A549 (cell line): ENCODE measurements at regions not wholly inside any gene's neighbourhood (a gene's known extent, or its start where the extent isn't known, plus 50 kb on each side); places are given as distances from the start of the nearest gene placed in this dataset.

Source experiments
- ATAC-seq, 2 experiments: fragments of 200-7000 bp in 1 of 2; fragments of >200 bp in 1 of 2; cut with Nextera tagmentation in 1 of 2; cut with Tn5 transposase in 1 of 2; 3 replicates each; pipeline versions ENCODE4 v1.8.0 to v1.9.1; 2018 to 2020; ENCODE audit warnings: mild to moderate bottlenecking in 1 of 2, moderate library complexity in 1 of 2
- CTCF ChIA-PET: fragments of 300-600 bp; sonication (Branson Sonifier 250); formaldehyde crosslinking; extraction: SDS; loops from one replicate; lab custom pipeline; 2021; ENCODE audit warnings: antibody characterized with exemption, inconsistent platforms; lab: Yijun Ruan, JAX
- POLR2A ChIA-PET: fragments of 350-600 bp; formaldehyde crosslinking; extraction: SDS; loops from one replicate; lab custom pipeline; 2021; ENCODE audit warnings: antibody characterized with exemption, inconsistent platforms; lab: Yijun Ruan, JAX
- DNase-seq, 2 experiments: peaks; one replicate each; pipeline versions ENCODE4 v3.0.0 to v3.0.0-alpha.2; 2011 to 2016; ENCODE audit warnings: low read depth in 1 of 2, low spot score in 1 of 2
- FAIRE-seq: peaks from 2 replicates; lab custom pipeline; 2011; peaks lifted over from hg19 to GRCh38; lab: Jason Lieb, UNC
- H3K27ac ChIP-seq, 2 experiments: fragments of >200 bp; sonication (Bioruptor Twin); formaldehyde crosslinking; 3 replicates each; pipeline ENCODE4 v1.5.1; 2016 to 2017
- H3K4me1 ChIP-seq: fragments of >200 bp; sonication (Bioruptor Twin); formaldehyde crosslinking; 3 replicates; pipeline ENCODE4 v1.6.1; 2016
- H3K4me2 ChIP-seq: fragments of >200 bp; sonication (Bioruptor Twin); formaldehyde crosslinking; 3 replicates; pipeline ENCODE4 v1.6.1; 2016
- H3K4me3 ChIP-seq: fragments of >200 bp; sonication (Bioruptor Twin); formaldehyde crosslinking; 3 replicates; pipeline ENCODE4 v1.5.1; 2016
- H3K9me3 ChIP-seq: fragments of >200 bp; sonication (Bioruptor Twin); formaldehyde crosslinking; 3 replicates; pipeline ENCODE4 v1.6.1; 2016
- BHLHE40 ChIP-seq: IDR thresholded peaks from 2 replicates; pipeline ENCODE4 v1.6.1; 2012; ENCODE audit warnings: low read depth, low read length, inconsistent platforms
- CHD4 ChIP-seq: fragments of 200-600 bp; sonication (generic); IDR thresholded peaks from 2 replicates; pipeline ENCODE4 v1.6.1; 2016; ENCODE audit warnings: antibody characterized with exemption, mild to moderate bottlenecking, borderline replicate concordance
- EHF ChIP-seq: fragments of 250-450 bp; sonication (Bioruptor Pico); IDR thresholded peaks from 2 replicates; pipeline ENCODE4 v1.5.0; 2020; ENCODE audit warnings: mild to moderate bottlenecking
- EHMT2 ChIP-seq: fragments of 200-600 bp; sonication (generic); IDR thresholded peaks from 2 replicates; pipeline ENCODE4 v1.6.1; 2016; ENCODE audit warnings: antibody characterized with exemption, low read depth, mild to moderate bottlenecking, moderate library complexity
- EP300 ChIP-seq, 2 experiments: fragments of >200 bp; sonication (Bioruptor Twin); formaldehyde crosslinking; IDR thresholded peaks; 2 replicates in 1 of 2; 3 replicates in 1 of 2; pipeline ENCODE4 v1.6.1; 2016 to 2017
- FOXS1 ChIP-seq: fragments of 250-450 bp; sonication (Bioruptor Pico); IDR thresholded peaks from 2 replicates; pipeline ENCODE4 v1.5.0; 2020; ENCODE audit warnings: mild to moderate bottlenecking, moderate library complexity
- GATA3 ChIP-seq: IDR thresholded peaks from 2 replicates; pipeline ENCODE4 v1.6.1; 2012; ENCODE audit warnings: borderline replicate concordance
- HEYL ChIP-seq: fragments of 250-450 bp; sonication (Bioruptor Pico); IDR thresholded peaks from 2 replicates; pipeline ENCODE4 v1.8.0; 2021; ENCODE audit warnings: mild to moderate bottlenecking, moderate library complexity
- HOXA7 ChIP-seq: fragments of 250-450 bp; sonication (Bioruptor Pico); IDR thresholded peaks from 2 replicates; pipeline ENCODE4 v1.5.0; 2020; ENCODE audit warnings: mild to moderate bottlenecking, moderate library complexity
- HOXB13 ChIP-seq: fragments of 250-450 bp; sonication (Bioruptor Pico); IDR thresholded peaks from 2 replicates; pipeline ENCODE4 v1.5.0; 2020; ENCODE audit warnings: low read depth, mild to moderate bottlenecking, moderate library complexity
- JUN ChIP-seq, 2 experiments: fragments of >200 bp; sonication (Bioruptor Twin); formaldehyde crosslinking; IDR thresholded peaks; 2 replicates in 1 of 2; 3 replicates in 1 of 2; pipeline ENCODE4 v1.6.1; 2016 to 2017
- KDM1A ChIP-seq: fragments of 200-600 bp; sonication (generic); IDR thresholded peaks from 2 replicates; pipeline ENCODE4 v1.6.1; 2016; ENCODE audit warnings: low read depth, mild to moderate bottlenecking
- MYC ChIP-seq: IDR thresholded peaks from 2 replicates; pipeline ENCODE4 v1.6.1; 2012; ENCODE audit warnings: mild to moderate bottlenecking, inconsistent platforms, low read length, improper control_type of control experiment, borderline replicate concordance
- NPAS2 ChIP-seq: fragments of 250-450 bp; sonication (Bioruptor Pico); IDR thresholded peaks from 2 replicates; pipeline ENCODE4 v1.8.0; 2022; ENCODE audit warnings: mild to moderate bottlenecking, moderate library complexity, borderline replicate concordance
- NR3C1 ChIP-seq: fragments of >200 bp; sonication (Bioruptor Twin); formaldehyde crosslinking; IDR thresholded peaks from 3 replicates; pipeline ENCODE4 v1.6.1; 2017
- POLR2A ChIP-seq: IDR thresholded peaks from 2 replicates; pipeline ENCODE4 v1.6.1; 2012; ENCODE audit warnings: mild to moderate bottlenecking, low read length
- POLR2AphosphoS2 ChIP-seq: conservative IDR thresholded peaks from 2 replicates; pipeline ENCODE4 v1.6.1; 2012; ENCODE audit warnings: low read length, improper control_type of control experiment, inconsistent platforms
- RARB ChIP-seq: fragments of 250-450 bp; sonication (Bioruptor Pico); IDR thresholded peaks from 2 replicates; pipeline ENCODE4 v1.8.0; 2021; ENCODE audit warnings: mild to moderate bottlenecking, moderate library complexity
- RCOR1 ChIP-seq: fragments of 150-350 bp; IDR thresholded peaks from 2 replicates; pipeline ENCODE4 v1.6.1; 2014; ENCODE audit warnings: antibody characterized with exemption, low read length, low read depth
- RFX5 ChIP-seq: fragments of 450-650 bp; IDR thresholded peaks from 2 replicates; pipeline ENCODE4 v1.7.1; 2014; ENCODE audit warnings: antibody characterized with exemption, mild to moderate bottlenecking, moderate library complexity
- RNF2 ChIP-seq: fragments of 200-600 bp; sonication (generic); IDR thresholded peaks from 2 replicates; pipeline ENCODE4 v1.6.1; 2016; ENCODE audit warnings: low read depth, mild to moderate bottlenecking, antibody characterized with exemption, moderate library complexity, borderline replicate concordance
- SMC3 ChIP-seq: fragments of >200 bp; sonication (Bioruptor Twin); formaldehyde crosslinking; IDR thresholded peaks from 3 replicates; pipeline ENCODE4 v1.6.1; 2018; ENCODE audit warnings: inconsistent platforms
- SREBF2 ChIP-seq: fragments of 450-650 bp; IDR thresholded peaks from 2 replicates; pipeline ENCODE4 v1.6.1; 2014; ENCODE audit warnings: mild to moderate bottlenecking, moderate library complexity
- ZSCAN20 ChIP-seq: fragments of 250-450 bp; sonication (Bioruptor Pico); IDR thresholded peaks from 2 replicates; pipeline ENCODE4 v1.8.0; 2022; ENCODE audit warnings: mild to moderate bottlenecking, moderate library complexity
- WGBS: methylation state at CpG from one replicate; pipeline ENCODE4 v1.1.6; 2017; ENCODE audit errors: missing lambda C conversion rate; 5-methylcytosine and 5-hydroxymethylcytosine counted together
- TF ChIP-seq, protein P1 (sequence below): fragments of 250-450 bp; sonication (Bioruptor Pico); IDR thresholded peaks from 2 replicates; pipeline ENCODE4 v1.5.0; 2021; ENCODE audit warnings: mild to moderate bottlenecking, moderate library complexity, borderline replicate concordance
- TF ChIP-seq, protein P2 (sequence below): IDR thresholded peaks from 2 replicates; pipeline ENCODE4 v1.6.1; 2012
- TF ChIP-seq, protein P3 (sequence below): fragments of >200 bp; sonication (Bioruptor Twin); formaldehyde crosslinking; IDR thresholded peaks from 2 replicates; pipeline ENCODE4 v1.6.1; 2016

DNA sequence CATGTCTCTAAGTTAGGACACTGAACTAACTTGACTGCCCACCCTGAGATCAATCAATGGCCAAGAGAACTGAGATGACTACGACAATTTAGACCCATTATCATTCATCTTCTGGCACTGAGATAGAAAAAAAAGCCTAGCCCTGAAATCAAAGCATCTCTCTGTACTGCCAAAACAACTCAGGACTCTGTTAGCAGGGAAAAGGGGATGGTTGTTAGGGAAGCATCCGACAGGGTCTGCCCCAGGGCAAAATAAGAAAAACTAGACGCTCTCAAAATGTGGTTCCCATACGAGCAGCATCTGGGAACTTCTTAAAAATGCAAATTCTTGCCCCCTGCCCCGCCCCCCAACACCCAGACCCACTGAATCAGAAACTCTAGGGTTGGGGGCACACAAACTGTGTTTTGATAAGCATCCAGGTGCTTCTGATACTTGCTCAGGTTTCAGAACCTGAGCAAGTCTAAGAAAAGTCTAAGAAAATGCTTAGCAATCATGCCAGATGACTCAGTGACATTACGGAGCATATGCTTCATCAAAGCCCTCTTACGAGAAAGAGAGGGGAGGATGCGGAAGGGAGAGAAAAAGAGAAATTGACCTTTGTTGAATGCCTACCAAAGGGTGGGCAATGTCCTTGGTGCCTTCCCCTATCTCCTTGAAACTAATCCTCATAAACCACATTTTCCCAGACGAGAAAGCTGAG lies 172.8 kb upstream of the HES1 start (continued):
- TF ChIP-seq, protein P1, sequence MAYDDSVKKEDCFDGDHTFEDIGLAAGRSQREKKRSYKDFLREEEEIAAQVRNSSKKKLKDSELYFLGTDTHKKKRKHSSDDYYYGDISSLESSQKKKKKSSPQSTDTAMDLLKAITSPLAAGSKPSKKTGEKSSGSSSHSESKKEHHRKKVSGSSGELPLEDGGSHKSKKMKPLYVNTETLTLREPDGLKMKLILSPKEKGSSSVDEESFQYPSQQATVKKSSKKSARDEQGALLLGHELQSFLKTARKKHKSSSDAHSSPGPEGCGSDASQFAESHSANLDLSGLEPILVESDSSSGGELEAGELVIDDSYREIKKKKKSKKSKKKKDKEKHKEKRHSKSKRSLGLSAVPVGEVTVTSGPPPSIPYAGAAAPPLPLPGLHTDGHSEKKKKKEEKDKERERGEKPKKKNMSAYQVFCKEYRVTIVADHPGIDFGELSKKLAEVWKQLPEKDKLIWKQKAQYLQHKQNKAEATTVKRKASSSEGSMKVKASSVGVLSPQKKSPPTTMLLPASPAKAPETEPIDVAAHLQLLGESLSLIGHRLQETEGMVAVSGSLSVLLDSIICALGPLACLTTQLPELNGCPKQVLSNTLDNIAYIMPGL (CRISPR knock-in tag), result no peak

DNA sequence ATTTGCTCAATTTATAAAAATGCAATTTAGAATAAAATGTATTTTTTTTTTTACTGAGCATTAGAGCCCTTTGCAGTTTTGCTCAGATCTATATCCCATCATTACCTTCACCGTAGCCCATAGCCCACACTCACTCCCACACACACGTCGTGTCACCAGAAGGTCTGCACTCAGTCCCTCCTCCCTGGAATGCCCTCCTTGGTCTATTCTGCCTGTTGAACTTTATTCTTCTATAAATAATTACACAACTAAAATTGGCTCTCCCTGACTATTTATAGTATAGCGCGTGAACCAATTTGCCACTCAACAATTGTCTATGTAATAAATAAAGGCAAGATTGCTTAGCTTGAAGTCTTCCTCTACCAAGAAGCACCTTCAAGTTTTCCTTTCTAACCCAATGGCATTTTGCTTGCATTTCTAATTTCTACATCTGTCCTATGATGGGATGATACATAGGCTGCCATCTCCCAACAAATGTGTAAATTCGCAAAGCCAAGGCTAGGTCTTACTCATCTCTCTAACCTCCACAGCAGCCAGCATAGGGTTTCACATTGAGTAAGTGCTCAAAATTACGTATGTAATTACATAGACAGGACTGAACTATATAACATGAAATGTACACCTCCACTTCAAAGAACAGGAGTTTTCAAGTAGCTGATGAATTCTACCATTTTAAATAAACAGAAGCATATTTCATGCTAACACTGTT lies 172.0 kb upstream of the HES1 start:
- no peak overlapping the region for H3K4me2 ChIP-seq
- DNase-seq (no peak), ATAC-seq (no peak), FAIRE-seq (no peak)
- no peaks in the 10 kb centered on the region for H3K4me1 ChIP-seq
- ChIA-PET CTCF (no interaction called here), POLR2A (no interaction called here)
- WGBS, result 93% methylated on average over 7 of the region's 7 CpGs
- TF ChIP-seq, protein P2, sequence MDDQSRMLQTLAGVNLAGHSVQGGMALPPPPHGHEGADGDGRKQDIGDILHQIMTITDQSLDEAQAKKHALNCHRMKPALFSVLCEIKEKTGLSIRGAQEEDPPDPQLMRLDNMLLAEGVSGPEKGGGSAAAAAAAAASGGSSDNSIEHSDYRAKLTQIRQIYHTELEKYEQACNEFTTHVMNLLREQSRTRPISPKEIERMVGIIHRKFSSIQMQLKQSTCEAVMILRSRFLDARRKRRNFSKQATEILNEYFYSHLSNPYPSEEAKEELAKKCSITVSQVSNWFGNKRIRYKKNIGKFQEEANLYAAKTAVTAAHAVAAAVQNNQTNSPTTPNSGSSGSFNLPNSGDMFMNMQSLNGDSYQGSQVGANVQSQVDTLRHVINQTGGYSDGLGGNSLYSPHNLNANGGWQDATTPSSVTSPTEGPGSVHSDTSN, result no peak
- TF ChIP-seq EHF (CRISPR knock-in tag) (no peak), HOXA7 (CRISPR knock-in tag) (no peak), RFX5 (no peak), RNF2 (no peak)
- H3K4me3 ChIP-seq, result no peak overlapping the region
- H3K27ac ChIP-seq, result no peak overlapping the region
- no peaks in the 10 kb centered on the region for H3K9me3 ChIP-seq

DNA sequence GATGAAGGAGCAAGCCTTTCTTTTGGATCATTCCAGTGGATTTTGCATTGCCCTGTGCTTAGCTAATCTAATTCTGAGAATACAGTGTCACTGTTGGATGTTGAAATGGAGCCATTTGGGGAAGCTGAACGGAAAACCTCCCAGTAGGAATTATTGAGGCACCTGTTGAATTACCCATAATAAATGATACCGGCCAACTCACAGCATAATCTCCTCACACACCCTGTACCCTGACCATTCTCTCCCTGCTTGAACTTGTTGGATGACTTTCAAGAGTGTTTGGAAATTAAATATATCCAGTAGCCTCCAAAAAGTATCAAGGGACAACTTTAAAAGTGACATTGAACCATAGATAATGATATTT lies 171.4 kb upstream of the HES1 start:
- CTCF ChIA-PET, result no interaction called here
- Histone ChIP-seq H3K9me3 (no peaks in the 10 kb centered on the region), H3K27ac (no peak overlapping the region), H3K4me2 (no peak overlapping the region), H3K4me3 (no peak overlapping the region), H3K4me1 (no peaks in the 10 kb centered on the region)
- DNase-seq (no peak), ATAC-seq (no peak), FAIRE-seq (no peak)
- TF ChIP-seq EHF (CRISPR knock-in tag), result no peak
- TF ChIP-seq HOXB13 (CRISPR knock-in tag), result no peak
- TF ChIP-seq NPAS2 (CRISPR knock-in tag), result no peak
- no peak for TF ChIP-seq EP300 (IDR thresholded peaks at IDR 0.05)
- no peak for TF ChIP-seq NR3C1
- TF ChIP-seq HEYL, result no peak
- POLR2A ChIA-PET, result no interaction called here
- WGBS, result 89% methylated on average over 2 of the region's 2 CpGs

DNA sequence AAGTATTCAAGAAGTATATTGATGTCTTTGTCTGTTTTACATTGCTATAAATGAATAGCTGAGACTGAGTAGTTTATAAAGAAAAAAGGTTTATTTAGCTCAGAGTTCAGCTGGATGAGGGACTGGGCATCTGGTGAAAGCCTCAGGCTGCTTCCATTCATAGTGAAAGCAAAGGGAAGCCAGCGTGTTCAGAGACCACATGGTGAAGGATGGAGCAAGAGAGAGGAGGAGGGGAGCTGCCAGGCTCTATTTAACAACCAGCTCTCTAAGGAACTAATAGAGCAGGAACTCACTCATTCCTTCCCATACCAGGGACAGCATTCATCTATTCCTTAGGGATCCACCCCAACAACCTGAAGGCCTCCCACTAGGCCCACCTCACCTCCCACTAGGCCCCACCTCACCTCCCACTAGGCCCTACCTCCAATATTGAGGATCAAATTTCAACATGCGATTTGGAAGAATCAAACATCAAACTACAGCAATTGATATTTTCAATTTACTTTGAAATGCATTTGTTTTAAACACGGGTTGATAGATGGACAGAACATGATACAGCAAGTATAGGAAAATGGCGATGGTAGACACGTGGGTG lies 167.5 kb upstream of the HES1 start:
- CTCF ChIA-PET, result interaction anchor here (0.6 kb wide), 1 partner anchor 121 kb away, joined by 3 read pairs; no protein-coding TSS in a partner anchor
- FAIRE-seq (no peak), ATAC-seq (no peak)

More for the DNA sequence above, 167.5 kb upstream of the HES1 start:
- TF ChIP-seq POLR2AphosphoS2 (no peak), BHLHE40 (no peak), GATA3 (no peak), SREBF2 (no peak), RFX5 (no peak), MYC (no peak), RCOR1 (no peak), ZSCAN20 (CRISPR knock-in tag) (no peak), POLR2A (no peak), KDM1A (no peak), JUN (IDR thresholded peaks at IDR 0.05) (no peak), FOXS1 (no peak), RARB (no peak), SMC3 (no peak), CHD4 (no peak), EHMT2 (no peak)
- TF ChIP-seq, protein P3, sequence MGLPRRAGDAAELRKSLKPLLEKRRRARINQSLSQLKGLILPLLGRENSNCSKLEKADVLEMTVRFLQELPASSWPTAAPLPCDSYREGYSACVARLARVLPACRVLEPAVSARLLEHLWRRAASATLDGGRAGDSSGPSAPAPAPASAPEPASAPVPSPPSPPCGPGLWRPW, result no peak
- TF ChIP-seq, protein P2, result no peak
- TF ChIP-seq, all 56 proteins: peak for 0
- H3K27ac ChIP-seq, result no peak overlapping the region
- H3K4me2 ChIP-seq, result no peak overlapping the region
- DNase-seq, result no peak
- no peaks in the 10 kb centered on the region for H3K9me3 ChIP-seq
- peaks cover 13% of the 10 kb centered on the region; the same call in 2 of the 3 replicates for H3K4me1 ChIP-seq
- no peak overlapping the region for H3K4me3 ChIP-seq
- POLR2A ChIA-PET, result no interaction called here
- WGBS, result 93% methylated on average over 5 of the region's 5 CpGs
